ENCODE measurements at regions not wholly inside any gene's neighbourhood (a gene's known extent, or its start where the extent isn't known, plus 50 kb on each side); places are given as distances from the start of the nearest gene placed in this dataset.

DNA sequence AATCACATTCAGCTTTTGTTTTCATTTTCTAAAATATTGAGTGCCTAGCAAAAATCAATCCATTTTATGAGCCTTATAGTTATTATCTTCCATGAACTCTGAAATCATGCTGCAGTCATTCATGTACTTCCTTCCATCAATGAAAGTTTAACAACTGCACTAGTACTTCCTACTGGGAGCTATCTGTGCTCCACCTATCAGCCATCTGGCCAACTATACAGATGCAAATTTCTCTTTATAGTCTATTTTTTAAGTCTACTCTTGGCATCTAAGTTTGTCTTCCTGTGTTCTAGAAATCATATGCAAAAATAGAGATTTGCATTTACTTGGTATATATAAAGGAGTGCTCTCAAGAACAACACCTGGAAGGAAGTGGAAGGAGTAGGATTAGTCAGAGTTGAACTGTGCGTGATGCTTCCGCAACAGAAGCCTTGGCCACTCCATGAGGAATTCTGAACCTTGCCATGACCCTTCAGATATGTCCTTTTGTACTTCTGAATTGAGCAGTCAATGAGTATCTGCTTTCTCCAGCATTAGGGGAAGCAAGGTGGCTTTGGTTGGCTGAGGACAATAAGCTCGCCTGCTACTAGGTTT, 403.2 kb upstream of the ADAMTS5 start:
- Histone ChIP-seq H3K9me3 (ENCODE audit: low read depth) (no peaks in the 10 kb centered on the region), H3K27me3 (no peaks in the 10 kb centered on the region), H3K4me2 (no peak overlapping the region), H3K4me3 (no peak overlapping the region), H3K36me3 (replicated peaks; ENCODE audit: insufficient read depth, low read depth) (no peaks in the 10 kb centered on the region), H2AFZ (no peak overlapping the region), H3K9me2 (replicated peaks; ENCODE audit: insufficient read depth) (no peaks in the 10 kb centered on the region), H3K79me2 (no peaks in the 10 kb centered on the region), H4K20me1 (ENCODE audit: insufficient read depth, poor library complexity, severe bottlenecking) (no peaks in the 10 kb centered on the region), H3K27ac (no peak overlapping the region), H3K4me1 (ENCODE audit: insufficient read depth) (peaks cover 5% of the 10 kb centered on the region)
- TF ChIP-seq EZH2phosphoT487 (IDR thresholded peaks at IDR 0.05; ENCODE audit: low read depth, severe bottlenecking, unreplicated experiment) (no peak), EZH2 (IDR thresholded peaks at IDR 0.05; ENCODE audit: borderline replicate concordance) (no peak)
- TF ChIP-seq, protein P1, sequence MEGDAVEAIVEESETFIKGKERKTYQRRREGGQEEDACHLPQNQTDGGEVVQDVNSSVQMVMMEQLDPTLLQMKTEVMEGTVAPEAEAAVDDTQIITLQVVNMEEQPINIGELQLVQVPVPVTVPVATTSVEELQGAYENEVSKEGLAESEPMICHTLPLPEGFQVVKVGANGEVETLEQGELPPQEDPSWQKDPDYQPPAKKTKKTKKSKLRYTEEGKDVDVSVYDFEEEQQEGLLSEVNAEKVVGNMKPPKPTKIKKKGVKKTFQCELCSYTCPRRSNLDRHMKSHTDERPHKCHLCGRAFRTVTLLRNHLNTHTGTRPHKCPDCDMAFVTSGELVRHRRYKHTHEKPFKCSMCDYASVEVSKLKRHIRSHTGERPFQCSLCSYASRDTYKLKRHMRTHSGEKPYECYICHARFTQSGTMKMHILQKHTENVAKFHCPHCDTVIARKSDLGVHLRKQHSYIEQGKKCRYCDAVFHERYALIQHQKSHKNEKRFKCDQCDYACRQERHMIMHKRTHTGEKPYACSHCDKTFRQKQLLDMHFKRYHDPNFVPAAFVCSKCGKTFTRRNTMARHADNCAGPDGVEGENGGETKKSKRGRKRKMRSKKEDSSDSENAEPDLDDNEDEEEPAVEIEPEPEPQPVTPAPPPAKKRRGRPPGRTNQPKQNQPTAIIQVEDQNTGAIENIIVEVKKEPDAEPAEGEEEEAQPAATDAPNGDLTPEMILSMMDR (IDR thresholded peaks at IDR 0.05; ENCODE audit: poor library complexity): no peak
- WGBS (ENCODE audit: low lambda C conversion rate, missing lambda C conversion rate): 92% methylated on average over 3 of the region's 3 CpGs
- DNase-seq (ENCODE audit: low spot score): no peak

DNA sequence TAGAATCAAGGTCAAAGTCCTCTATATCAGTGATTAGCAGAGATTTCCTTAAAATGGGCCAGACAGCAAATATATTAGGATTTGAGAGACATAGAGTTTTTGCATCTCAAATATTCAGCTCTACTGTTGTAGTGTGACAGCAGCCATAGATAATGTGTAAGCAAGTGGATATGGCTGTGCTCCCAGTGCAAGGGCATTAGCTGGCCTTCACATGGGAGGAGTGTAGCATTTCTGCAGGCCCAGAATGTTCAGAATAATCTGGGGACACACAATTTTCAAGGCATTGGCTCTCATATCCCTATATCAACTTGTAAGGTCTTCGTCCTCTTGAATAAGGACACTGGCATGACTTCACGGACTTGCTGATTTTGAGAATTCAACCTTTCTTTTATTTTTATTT, 402.3 kb upstream of the ADAMTS5 start:
- H3K4me1 ChIP-seq (ENCODE audit: insufficient read depth): peaks cover 5% of the 10 kb centered on the region
- no peaks in the 10 kb centered on the region for H4K20me1 ChIP-seq (ENCODE audit: insufficient read depth, poor library complexity, severe bottlenecking)
- no peaks in the 10 kb centered on the region for H3K36me3 ChIP-seq (replicated peaks; ENCODE audit: insufficient read depth, low read depth)
- H3K27me3 ChIP-seq: no peaks in the 10 kb centered on the region
- H3K79me2 ChIP-seq: no peaks in the 10 kb centered on the region
- TF ChIP-seq EZH2phosphoT487 (IDR thresholded peaks at IDR 0.05; ENCODE audit: low read depth, severe bottlenecking, unreplicated experiment): no peak
- TF ChIP-seq, protein P1 (IDR thresholded peaks at IDR 0.05; ENCODE audit: poor library complexity): no peak
- TF ChIP-seq EZH2 (IDR thresholded peaks at IDR 0.05; ENCODE audit: borderline replicate concordance): no peak
- no peak for DNase-seq (ENCODE audit: low spot score)
- no peaks in the 10 kb centered on the region for H3K9me2 ChIP-seq (replicated peaks; ENCODE audit: insufficient read depth)
- H2AFZ ChIP-seq: no peak overlapping the region
- no peak overlapping the region for H3K4me3 ChIP-seq
- H3K4me2 ChIP-seq: no peak overlapping the region
- no peaks in the 10 kb centered on the region for H3K9me3 ChIP-seq (ENCODE audit: low read depth)
- no peak overlapping the region for H3K27ac ChIP-seq
- WGBS (ENCODE audit: low lambda C conversion rate, missing lambda C conversion rate): 100% methylated on average over 2 of the region's 2 CpGs

DNA sequence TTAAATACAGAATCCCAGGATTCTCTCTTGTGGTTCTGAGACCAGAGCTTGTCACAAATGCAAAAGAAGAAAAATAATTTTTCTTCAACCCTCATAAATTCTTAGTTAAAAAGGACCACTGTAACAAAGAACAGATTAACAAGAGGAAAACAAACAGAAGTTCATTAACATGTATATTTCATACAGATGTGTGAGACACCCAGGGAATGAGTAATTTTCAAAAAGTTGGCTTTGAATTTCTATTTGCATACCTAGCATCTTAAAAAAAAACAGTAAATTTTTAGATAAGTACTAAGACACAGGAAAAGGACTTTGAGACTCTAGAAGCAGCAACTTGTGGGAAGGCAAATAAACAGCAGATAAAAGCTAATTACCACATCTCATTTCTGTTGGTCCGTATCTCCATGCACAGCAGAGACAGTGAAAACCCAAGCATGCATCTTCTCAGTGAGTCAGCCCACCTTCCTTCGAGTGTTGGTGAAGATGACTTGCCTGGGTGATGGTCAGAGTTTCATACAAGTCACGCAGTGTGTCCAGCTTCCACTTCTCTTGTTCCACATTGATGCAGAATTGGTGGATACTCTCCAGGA, 399.9 kb upstream of the ADAMTS5 start:
- no peaks in the 10 kb centered on the region for H4K20me1 ChIP-seq (ENCODE audit: insufficient read depth, poor library complexity, severe bottlenecking)
- WGBS (ENCODE audit: low lambda C conversion rate, missing lambda C conversion rate): 78% methylated on average over 3 of the region's 3 CpGs
- peaks cover 2% of the 10 kb centered on the region for H3K4me1 ChIP-seq (ENCODE audit: insufficient read depth)
- TF ChIP-seq, protein P1 (IDR thresholded peaks at IDR 0.05; ENCODE audit: poor library complexity): no peak
- TF ChIP-seq EZH2 (IDR thresholded peaks at IDR 0.05; ENCODE audit: borderline replicate concordance) (no peak), EZH2phosphoT487 (IDR thresholded peaks at IDR 0.05; ENCODE audit: low read depth, severe bottlenecking, unreplicated experiment) (no peak)
- no peaks in the 10 kb centered on the region for H3K9me2 ChIP-seq (replicated peaks; ENCODE audit: insufficient read depth)
- no peaks in the 10 kb centered on the region for H3K36me3 ChIP-seq (replicated peaks; ENCODE audit: insufficient read depth, low read depth)
- H3K27ac ChIP-seq: no peak overlapping the region
- no peaks in the 10 kb centered on the region for H3K9me3 ChIP-seq (ENCODE audit: low read depth)
- no peak overlapping the region for H3K4me2 ChIP-seq
- H2AFZ ChIP-seq: no peak overlapping the region
- no peak overlapping the region for H3K4me3 ChIP-seq
- DNase-seq (ENCODE audit: low spot score): peak; percentile 10
- H3K27me3 ChIP-seq: no peaks in the 10 kb centered on the region
- H3K79me2 ChIP-seq: no peaks in the 10 kb centered on the region
